HG02678 (cell line): ENCODE measurements at regions not wholly inside any gene's neighbourhood (a gene's known extent, or its start where the extent isn't known, plus 50 kb on each side); places are given as distances from the start of the nearest gene placed in this dataset.
A peak's percentile ranks its signal among the peaks of the same experiment; 100 is the strongest.
"Not testable (repeated sequence)": the region's sequence is repeated elsewhere in the genome, so short reads cannot be mapped to it uniquely, and the experiment has no call there.

Source experiments
- ATAC-seq: cut with Tn5 transposase; IDR thresholded peaks from one replicate; pipeline ENCODE4 v1.9.1; 2021; ENCODE audit warnings: mild to moderate bottlenecking, moderate library complexity; ENCODE audit not compliant: unreplicated experiment

DNA sequence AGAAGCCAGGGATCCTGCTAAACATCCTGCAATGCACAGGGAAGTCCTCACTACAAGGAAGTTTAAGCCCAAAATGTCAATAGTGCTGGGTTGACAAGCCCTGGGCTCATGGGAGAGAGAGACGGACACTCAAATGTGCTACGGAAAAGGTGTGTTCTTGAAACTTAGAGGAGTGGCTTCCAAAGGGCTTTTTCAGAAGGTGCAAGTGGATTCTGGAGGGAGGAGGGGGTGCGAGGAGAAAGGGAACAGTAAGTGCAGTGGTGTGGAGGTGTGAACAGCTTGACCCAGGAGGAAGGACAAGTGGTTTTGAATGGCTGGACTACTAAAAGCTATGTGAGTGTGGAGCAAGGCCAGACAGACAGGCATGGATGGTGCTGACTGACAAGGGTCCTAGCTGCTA is 50.4 kb upstream of the CECR2 start:
- no peak for ATAC-seq

DNA sequence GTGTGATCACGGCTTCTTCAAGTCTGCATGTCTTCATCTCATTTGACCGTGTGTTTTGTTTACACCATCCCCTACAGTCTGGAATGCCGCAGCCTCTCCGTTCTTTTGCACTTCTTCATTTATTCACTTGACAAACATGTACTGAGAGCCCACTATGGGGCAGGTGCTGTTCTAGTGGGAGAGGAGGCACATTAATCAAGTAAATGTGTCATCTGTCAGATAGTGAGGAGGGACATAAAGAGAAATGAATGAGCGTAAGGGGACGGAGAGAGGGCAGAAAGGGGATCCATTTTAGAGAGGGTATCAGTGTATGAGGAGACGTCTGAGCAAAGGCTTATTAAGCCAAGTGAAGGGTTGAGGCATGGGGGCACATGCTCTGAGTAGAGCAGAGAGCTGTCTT is 54.0 kb upstream of the CECR2 start:
- no peak for ATAC-seq

DNA sequence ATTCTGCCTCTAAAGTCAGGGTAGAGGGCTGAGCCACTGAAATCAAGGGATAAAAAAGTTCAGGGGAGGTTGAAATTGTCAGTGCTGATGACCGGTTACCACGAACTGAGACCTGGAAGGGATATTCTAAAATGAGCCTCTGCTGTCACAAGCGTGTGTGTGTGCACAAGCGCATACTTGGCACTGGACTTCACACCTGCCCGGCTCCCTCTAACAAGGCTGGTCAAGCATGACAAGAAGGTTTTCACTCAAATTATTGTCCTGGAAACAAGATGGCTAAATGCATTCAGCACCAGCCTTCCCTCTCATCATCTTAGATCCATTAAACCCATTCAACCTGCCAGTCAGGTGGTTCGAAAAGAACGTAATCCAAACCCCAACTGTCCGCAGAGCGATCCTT is 54.8 kb upstream of the CECR2 start:
- no peak for ATAC-seq

DNA sequence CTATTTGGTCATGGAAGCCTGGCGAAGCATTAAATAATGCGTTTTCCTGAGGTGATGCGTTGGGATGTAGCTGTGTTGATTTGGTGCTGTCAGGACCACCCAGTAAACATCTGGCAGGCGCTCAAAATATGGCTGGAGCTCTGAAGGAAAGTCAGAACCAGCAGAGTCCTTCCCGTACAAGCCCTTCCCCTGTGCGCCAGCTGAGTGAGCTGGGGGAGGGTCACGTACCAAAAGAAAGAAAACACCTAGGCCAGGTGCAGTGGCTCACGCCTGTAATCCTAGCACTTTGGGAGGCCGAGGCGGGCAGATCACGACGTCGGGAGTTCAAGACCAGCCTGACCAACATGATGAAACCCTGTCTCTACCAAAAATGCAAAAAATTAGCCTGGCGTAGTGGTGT is 55.6 kb upstream of the CECR2 start:
- ATAC-seq: no peak

DNA sequence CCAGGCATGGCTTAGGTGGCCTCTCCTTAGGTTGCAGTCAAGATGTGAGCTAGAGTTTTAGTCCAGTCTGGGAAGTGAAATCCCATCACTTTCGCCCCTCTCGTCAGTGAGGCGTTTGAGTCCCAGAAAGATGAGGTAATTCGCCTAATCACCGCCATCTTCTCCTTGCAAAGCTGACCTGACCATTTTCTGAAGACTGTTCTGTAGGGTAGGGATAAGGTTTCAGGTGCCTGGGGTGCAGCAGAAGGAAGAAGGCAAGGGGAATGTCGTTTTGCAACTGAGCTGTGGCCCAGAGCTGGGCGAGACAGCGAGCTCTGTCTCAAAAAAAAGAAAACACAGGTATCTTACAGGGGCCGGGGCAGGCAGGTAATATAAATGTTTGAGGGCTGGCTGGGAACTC is 61.7 kb upstream of the CECR2 start:
- ATAC-seq: no peak

DNA sequence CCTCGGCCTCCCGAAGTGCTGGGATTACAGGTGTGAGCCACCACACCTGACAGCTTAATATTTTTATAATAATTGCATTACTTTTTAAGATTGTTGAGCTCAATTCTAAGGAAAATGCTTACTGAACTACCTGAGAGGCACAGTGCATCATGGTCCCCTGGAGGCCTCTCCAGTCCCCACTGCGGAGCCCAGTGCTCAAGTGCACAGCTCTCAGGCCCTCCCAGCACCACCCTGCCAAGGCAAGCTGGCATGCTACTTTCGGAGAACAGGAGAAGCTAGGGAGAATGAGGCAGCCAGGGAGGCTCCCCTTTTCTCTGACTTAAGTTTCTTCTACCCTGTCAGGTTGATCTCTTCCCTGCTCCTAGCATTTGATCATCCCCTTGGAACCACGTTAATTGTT is 64.2 kb upstream of the CECR2 start:
- ATAC-seq: no peak

DNA sequence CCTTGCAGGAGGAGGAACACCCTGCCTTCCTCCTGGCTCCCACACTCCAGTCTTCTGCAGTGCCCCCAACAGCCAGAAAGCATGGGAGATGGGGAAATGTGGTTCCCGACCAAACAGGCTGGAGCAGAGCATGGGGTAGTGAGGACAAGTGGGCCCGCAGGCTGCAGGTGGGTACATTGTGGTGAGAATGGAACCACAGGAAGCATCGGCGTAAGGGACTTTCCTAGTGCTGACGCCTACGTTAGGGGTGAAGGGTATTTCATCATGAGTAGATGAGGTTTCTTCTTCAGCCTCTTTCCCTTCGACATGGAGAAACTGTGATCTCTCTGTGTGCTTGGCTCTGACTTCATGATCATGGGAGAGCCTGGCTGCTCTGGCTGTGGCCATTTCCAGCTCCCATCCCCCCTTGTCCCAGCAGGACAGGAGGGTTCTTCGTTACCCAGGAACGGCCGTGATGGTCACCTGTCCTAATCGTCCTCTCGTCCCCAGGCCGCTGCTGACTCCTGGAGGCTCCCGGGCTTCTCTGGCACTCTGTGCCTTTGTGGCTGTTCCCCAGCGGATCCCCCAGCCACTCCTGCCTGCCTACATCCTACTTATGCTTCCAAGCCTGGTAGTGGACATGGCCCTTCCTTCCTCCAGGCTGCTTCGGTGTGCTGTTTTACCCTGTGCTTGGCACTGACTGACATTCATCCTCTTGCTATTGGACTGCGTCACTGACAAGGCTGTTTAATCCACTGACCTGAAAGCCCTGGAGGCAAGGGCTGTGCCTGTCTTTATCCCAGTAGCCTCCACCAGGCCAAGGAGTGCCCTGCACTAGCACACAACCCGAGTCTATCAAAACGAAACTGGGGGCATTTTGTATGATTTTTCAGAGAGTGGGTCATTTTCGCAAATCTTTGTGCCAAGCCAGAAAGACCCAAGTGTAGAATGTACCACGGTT is 65.2 kb upstream of the CECR2 start:
- peak; percentile 87 for ATAC-seq

DNA sequence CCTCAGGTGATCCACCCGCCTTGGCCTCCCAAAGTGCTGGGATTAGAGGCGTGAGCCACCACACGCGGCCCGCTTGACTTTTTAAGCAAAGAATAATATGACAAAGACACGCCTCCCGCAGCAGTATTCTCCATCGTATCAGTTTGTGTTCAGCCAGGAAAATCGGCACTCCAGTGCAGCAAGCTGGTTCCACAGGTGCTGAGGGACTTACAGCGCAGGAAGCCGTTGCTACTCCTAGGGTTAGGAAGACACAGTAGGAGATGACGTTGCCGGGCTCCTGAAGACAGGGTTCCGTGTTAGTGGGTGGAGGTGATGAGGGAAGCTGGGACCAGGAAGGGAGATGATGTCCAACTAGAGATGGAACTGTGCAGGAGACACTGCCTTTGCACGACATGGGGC is 65.8 kb upstream of the CECR2 start:
- ATAC-seq: no peak

DNA sequence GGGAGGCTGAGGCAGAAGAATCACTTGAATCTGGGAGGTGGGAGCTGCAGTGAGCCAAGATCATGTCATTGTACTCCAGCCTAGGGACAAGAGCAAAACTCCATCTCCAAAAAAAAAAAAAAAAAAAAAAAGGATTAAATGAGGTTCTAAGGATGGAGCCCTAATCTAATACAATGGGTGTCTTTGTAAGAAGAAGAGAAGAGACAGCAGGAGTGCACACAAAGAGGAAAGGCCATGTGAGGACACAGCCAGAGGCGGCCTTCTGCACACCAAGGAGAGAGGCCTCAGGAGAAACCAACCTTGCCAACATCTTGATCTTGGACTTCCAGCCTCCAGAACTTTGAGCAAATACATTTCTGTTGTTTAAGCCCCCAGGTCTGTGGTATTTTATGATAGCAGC is 66.6 kb upstream of the CECR2 start:
- ATAC-seq: no peak

DNA sequence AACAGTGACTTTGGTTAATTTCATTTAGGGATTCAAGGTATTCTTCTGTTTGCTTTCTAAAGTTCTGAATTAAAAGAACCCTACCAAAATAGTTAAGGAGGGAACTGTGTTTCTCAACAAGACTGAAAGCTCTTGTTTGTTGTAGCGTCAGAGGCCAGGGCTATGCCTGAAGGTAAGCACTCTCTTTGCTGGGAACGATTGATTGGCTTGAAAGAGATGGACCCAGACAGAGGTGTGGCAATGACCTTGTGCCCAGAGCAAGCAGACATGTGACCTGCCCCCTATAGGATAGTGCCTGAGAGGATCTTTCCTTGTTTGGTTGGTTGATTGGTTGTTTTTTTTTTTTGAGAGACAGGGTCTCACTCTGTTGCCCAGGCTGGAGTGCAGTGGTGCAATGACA is 68.3 kb upstream of the CECR2 start:
- ATAC-seq: no peak

DNA sequence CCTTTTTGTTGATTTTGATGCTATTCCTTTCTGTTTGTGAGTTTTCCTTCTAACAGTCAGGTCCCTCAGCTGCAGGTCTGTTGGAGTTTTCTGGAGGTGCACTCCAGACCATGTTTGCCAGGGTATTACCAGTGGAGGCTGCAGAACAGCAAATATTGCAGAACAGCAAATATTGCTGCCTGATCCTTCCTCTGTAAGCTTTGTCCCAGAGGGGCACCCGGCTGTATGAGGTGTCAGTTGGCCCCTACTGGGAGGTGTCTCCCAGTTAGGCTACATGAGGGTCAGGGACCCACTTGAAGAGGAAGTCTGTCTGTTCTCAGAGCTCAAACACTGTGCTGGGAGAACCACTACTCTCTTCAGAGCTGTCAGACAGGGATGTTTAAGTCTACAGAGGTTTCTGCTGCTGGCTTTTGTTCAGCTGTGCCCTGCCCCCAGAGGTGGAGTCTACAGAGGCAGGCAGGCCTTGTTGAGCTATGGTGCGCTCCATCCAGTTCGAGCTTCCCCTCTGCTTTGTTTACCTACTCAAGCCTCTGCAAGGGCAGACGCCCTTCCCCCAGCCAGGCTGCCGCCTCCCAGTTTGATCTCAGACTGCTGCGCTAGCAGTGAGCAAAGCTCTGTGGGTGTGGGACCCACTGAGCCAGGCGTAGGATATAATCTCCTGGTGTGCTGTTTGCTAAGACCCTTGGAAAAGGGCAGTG is 70.3 kb upstream of the CECR2 start:
- ATAC-seq: not testable (repeated sequence)

DNA sequence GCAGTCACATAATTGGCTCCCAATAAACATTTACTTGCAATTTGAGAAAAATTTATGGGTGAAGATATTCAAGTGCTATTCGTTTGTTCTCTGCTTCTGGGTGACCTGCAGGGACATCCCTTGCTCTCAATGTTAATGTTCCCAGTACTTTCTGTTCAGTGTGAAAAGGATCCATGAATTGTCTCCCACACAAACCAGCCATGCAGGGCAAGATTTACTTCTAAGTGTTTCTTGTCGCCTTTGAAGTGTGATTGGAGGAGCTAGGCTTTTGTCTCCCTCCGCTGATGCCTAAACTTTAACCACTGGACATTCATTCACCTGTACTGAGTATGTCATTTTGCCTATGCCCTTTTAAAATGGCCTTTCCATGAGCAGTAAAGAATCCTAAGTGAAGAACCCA is 66.4 kb upstream of the ADA2 start:
- ATAC-seq: no peak

DNA sequence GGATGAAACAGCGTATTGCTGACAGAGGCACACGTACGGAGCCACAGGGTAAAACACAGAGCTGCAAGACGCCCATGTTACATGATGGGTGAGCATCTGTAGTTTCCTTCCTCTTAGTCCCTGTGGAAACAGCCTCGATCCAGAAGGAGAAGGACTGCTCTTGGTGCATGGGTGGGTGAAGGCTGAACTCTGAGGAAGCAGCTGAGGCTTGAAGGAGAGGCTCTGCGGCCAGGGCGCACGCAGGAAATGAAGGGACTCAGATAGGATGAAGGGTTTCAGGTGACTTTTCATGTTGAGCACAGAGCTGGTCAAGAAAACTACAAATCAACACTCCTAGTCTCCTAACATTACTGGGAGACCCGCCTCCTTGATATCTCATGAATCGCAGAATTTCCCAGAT is 65.7 kb upstream of the ADA2 start:
- no peak for ATAC-seq

DNA sequence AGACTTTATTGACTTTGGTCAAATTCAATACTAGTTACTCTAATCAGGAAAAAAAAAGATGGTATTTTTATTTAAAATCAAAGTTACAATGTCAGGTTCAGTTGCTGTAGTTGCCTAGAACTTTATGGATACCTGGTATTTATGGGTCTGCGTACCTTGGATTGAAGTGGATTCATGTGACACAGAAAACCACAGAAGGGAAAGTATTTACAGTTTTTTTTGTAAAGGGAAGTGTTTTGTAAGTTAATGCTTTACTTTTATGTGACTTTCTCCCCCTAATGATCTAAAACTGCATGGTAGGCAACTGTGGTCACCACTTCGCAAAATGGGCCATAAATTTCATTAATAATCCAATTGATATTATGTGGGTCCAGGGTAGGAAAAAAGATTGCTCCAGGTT is 65.2 kb upstream of the ADA2 start:
- no peak for ATAC-seq

DNA sequence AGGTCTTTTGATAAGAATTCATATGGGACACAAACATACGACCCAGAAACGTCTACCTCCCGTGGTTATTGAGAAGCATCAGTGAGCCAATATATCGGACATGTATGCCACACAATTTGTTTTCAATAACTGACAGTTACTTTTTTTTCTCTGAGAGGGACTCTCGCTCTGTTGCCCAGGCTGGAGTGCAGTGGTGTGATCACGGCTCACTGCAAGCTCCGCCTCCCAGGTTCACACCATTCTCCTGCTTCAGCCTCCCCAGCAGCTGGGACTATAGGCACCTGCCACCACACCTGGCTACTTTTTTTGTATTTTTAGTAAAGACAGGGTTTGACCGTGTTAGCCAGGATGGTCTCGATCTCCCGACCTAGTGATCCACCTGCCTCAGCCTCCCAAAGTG is 64.6 kb upstream of the ADA2 start:
- not testable (repeated sequence) for ATAC-seq

DNA sequence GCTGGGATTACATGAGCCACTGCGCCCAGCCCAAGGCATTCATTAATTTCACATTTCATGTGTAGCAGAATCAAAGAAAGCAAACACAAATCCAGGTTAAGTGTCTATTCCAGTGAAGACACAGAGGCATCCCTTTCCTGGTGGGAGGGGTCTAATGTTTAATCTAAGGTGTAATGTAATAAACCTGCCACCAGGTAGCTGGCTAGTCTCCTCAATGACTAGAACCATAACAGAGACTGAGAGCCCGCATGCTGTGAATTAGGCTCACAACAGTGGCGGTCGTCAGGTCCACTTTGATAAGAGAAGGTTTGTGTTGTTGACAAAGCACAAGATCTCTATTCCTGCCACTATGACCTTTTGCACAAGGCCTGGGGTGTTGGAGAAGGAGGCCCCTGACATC is 64.2 kb upstream of the ADA2 start:
- no peak for ATAC-seq

DNA sequence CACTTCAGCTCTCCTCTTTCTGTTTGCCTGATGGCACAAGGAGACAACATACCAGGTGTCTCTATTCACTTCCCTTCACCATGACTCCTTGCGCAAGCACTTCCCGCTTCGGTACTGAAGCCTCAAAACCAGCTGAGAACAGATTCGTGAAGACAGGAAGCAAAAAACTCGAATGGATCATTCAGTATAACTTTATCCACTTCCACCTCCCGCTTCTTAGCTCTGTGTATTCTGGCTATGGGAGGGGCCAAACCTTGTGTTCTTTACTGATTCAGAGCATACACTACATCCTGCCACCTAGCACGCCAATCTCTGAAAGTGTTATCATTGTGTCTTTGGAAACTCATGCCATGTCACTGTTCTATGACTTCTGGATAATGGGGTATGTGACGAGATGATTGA is 62.2 kb upstream of the ADA2 start:
- ATAC-seq: no peak

DNA sequence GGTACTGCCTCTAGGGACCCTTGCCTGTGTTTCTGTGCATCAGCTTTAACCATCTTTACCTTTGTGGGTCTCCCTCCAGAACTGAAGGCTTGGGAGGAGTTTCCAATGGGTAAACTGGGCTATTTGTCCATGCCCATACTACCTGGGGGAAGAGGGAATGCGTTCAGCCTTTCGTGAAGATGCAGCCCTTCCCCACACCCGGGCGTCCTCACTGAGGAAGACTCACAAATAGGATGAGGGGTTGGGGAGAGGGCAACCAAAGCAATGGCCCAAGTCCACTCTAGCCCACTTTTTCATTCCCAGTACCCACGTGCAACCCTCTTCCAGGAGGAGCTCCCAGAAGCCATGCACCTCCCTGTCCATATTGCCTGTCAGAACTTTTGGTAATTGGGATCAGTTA is 61.8 kb upstream of the ADA2 start:
- ATAC-seq: no peak

DNA sequence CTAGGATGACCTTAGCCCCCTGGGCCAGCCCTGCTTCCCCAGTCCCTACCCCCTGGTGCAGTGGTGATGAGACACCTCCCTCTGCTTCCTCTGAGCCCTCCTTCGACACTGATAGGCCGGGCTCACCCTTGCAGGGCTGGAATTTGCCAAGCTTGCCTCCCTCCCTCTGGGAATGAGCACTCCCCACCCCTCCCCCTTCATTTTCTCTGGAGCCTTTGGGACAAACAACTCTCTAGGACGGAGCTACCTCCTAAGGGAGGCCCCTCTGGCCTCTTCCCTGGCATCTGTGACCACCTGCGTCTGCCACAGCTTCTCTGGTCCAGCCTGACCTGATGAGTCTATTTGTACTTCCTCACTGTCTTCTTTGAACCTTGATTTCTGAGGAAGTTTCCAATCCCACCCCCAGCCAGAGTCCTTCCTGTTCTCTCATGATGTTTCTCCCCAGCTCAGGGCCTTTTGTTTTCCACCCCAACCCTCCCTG is 53.3 kb upstream of the ADA2 start:
- ATAC-seq: no peak

DNA sequence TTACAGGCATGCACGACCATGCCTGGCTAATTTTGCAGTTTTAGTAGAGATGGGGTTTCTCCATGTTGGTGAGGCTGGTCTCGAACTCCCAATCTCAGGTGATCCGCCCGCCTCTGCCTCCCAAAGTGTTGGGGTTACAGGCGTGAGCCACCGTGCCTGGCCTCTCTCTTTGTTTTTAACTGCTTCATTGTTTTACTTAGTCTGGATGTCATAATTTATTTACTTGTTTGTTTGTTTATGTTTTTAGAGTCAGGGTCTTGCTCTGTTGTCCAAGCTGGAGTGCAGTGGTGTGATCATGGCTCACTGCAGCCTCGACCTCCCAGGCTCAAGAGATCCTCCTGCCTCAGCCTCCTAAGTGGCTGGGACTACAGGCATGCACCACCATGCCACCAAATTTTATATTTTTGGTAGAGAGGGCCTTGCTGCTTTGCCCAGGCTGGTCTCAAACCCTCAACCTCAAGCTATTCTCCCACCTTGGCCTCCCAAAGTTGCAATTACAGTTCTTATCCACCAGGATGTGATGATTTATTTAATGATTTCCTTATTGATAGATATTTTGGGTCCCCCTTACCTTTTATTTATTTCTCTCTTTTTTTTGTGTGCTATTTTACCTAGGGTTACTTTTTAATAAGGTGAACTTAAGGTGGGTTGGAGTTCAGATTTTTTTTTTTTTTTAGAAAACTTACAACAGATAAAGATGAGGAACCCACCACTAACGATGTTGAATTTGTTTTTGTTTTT is 52.6 kb upstream of the ADA2 start:
- no peak for ATAC-seq

DNA sequence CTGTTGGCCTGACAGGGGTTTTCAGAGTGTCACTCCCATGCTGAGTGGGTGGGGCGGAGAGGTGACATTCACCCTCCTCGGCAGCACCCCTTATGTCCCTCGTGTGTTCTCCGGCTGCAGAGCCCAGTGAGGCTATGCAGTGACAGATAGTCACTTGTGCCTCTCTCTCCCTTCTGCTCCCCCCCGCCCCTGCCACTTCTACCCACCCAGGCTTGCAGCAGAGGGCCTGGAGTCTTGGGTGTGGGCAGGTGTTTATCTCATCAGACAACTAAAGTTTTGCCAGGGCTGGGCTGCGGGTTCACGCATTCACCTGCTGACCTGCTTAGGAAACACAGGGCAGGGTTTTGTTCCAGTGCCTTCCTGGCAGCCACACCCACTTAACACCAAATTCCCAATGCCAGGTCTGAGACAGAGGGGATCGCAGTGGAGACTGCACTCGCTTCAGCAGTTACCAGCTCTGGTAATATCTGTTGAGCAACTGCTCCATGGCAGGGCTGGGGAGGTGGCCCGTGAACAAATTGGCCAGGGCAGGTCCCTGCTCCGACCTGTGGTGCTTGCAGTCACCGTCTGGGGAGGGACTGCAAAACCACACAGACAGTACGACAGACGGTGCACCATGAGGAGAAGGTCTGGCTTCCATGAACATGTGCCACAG is 50.5 kb upstream of the ADA2 start:
- ATAC-seq: no peak
